Choroid plexus epithelial cell (primary cell): ENCODE measurements at regions not wholly inside any gene's neighbourhood (a gene's known extent, or its start where the extent isn't known, plus 50 kb on each side); places are given as distances from the start of the nearest gene placed in this dataset.
"Not testable (repeated sequence)": the region's sequence is repeated elsewhere in the genome, so short reads cannot be mapped to it uniquely, and the experiment has no call there.

Experiments
- DNase-seq: peaks from one replicate; pipeline ENCODE4 v3.0.0-alpha.2; 2010; ENCODE audit warnings: low read depth
- H3K4me3 ChIP-seq: 2 replicates; pipeline ENCODE4 v1.5.1; 2011; ENCODE audit warnings: low read depth, mild to moderate bottlenecking, control low read depth, low read length, moderate library complexity
- CTCF ChIP-seq: conservative IDR thresholded peaks from 2 replicates; pipeline ENCODE4 v1.5.1; 2011; ENCODE audit warnings: low read depth, mild to moderate bottlenecking, control low read depth, inconsistent platforms, low read length, moderate library complexity

- no peak for TF ChIP-seq CTCF
- no peak overlapping the region for H3K4me3 ChIP-seq
- no peak for DNase-seq
Observed at GRCh38 chr12:96112733-96113132, 77.3 kb upstream of the LTA4H start.

- TF ChIP-seq CTCF: no peak
- H3K4me3 ChIP-seq: no peak overlapping the region
- DNase-seq: no peak
Observed at GRCh38 chr12:96117460-96117859, 76.7 kb upstream of the ELK3 start.

- no peak for TF ChIP-seq CTCF
- peak; percentile 5 for DNase-seq
- no peak overlapping the region for H3K4me3 ChIP-seq
Observed at GRCh38 chr12:96120359-96121100, 73.6 kb upstream of the ELK3 start.

GRCh38 chr12:96121271-96121711 is 72.9 kb upstream of the ELK3 start:
- DNase-seq: peak; percentile 38
- no peak overlapping the region for H3K4me3 ChIP-seq
- no peak for TF ChIP-seq CTCF

GRCh38 chr12:96128292-96128691 is 65.9 kb upstream of the ELK3 start:
- not testable (repeated sequence) for H3K4me3 ChIP-seq, DNase-seq

- TF ChIP-seq CTCF: no peak
- no peak for DNase-seq
- H3K4me3 ChIP-seq: no peak overlapping the region
Observed at GRCh38 chr12:96130396-96131059, 63.6 kb upstream of the ELK3 start.

- DNase-seq: no peak
- no peak overlapping the region for H3K4me3 ChIP-seq
- TF ChIP-seq CTCF: no peak
Observed at GRCh38 chr12:96131230-96131788, 62.9 kb upstream of the ELK3 start.
